A673 (cell line): ENCODE measurements at regions not wholly inside any gene's neighbourhood (a gene's known extent, or its start where the extent isn't known, plus 50 kb on each side); places are given as distances from the start of the nearest gene placed in this dataset.

Source experiments
- CTCF ChIP-seq: fragments of 300-800, 200-600 bp; sonication (generic); conservative IDR thresholded peaks from 2 replicates; pipeline ENCODE4 v1.5.1; 2017; ENCODE audit warnings: low read depth, mild to moderate bottlenecking, antibody characterized with exemption, low read length, moderate library complexity, mixed read lengths
- EZH2 ChIP-seq: fragments of 200-600 bp; sonication (generic); IDR thresholded peaks from 2 replicates; pipeline ENCODE4 v1.6.1; 2017; ENCODE audit warnings: borderline replicate concordance, low read depth, mild to moderate bottlenecking, mixed read lengths, antibody characterized with exemption, low read length; ENCODE audit not compliant: poor library complexity, severe bottlenecking

- TF ChIP-seq EZH2 (no peak), CTCF (no peak)
Observed at GRCh38 chr15:93860701-93861100, 370.7 kb upstream of the MCTP2 start.
